Aorta (tissue), 5 donors: ENCODE measurements at regions not wholly inside any gene's neighbourhood (a gene's known extent, or its start where the extent isn't known, plus 50 kb on each side); places are given as distances from the start of the nearest gene placed in this dataset.

ENCODE experiments used
- ATAC-seq: fragments of 200-7000 bp; cut with Tn5 transposase; one replicate; pipeline ENCODE4 v1.9.1; 2022; ENCODE audit warnings: moderate library complexity; ENCODE audit not compliant: low FRiP score
- DNase-seq, 2 donors: peaks; one replicate each; pipeline ENCODE4 v3.0.0-alpha.2; 2020
- H3K27ac ChIP-seq, 2 donors: one replicate each; pipeline ENCODE4 v1.5.1; 2013; ENCODE audit warnings: low read length in 2 of 2, mild to moderate bottlenecking in 2 of 2, moderate library complexity in 2 of 2, control low read depth in 1 of 2, inconsistent platforms in 1 of 2, low read depth in 1 of 2
- H3K27me3 ChIP-seq, 2 donors: one replicate each; pipeline ENCODE4 v1.6.1; 2013; ENCODE audit warnings: control low read depth in 1 of 2, low read length in 1 of 2, mild to moderate bottlenecking in 1 of 2, moderate library complexity in 1 of 2; ENCODE audit not compliant: insufficient read depth in 2 of 2, control insufficient read depth in 1 of 2
- H3K36me3 ChIP-seq, 2 donors: one replicate each; pipeline ENCODE4 v1.6.1; 2013; ENCODE audit warnings: control low read depth in 1 of 2, low read length in 1 of 2, mild to moderate bottlenecking in 1 of 2; ENCODE audit not compliant: insufficient read depth in 2 of 2, control insufficient read depth in 1 of 2
- H3K4me1 ChIP-seq, 2 donors: one replicate each; pipeline ENCODE4 v1.6.1; 2013; ENCODE audit warnings: low read length in 2 of 2, control low read depth in 1 of 2, mild to moderate bottlenecking in 1 of 2, moderate library complexity in 1 of 2; ENCODE audit not compliant: insufficient read depth in 2 of 2, control insufficient read depth in 1 of 2
- H3K4me3 ChIP-seq, 2 donors: one replicate each; pipeline ENCODE4 v1.5.1; 2013; ENCODE audit warnings: low read length in 2 of 2, control low read depth in 1 of 2, mild to moderate bottlenecking in 1 of 2
- H3K9me3 ChIP-seq: one replicate; pipeline ENCODE4 v1.6.1; 2013; ENCODE audit warnings: mild to moderate bottlenecking, low read length; ENCODE audit not compliant: control insufficient read depth
- WGBS, 2 donors: extraction: QIAGEN DNeasy Blood & Tissue Kit; methylation state at CpG; one replicate each; pipeline ENCODE4 v1.1.7; 2013; 5-methylcytosine and 5-hydroxymethylcytosine counted together
- intact Hi-C, 2 donors: fragments of 100-400 bp; cut with DNase I; formaldehyde crosslinking; loops; one replicate each; pipeline versions ENCODE4 v1.14.2 to v1.15.0; 2022
- donor health status: healthy with polysubstance abuse.
- donor health status: Bipolar disorder and iron deficiency.
- donor health status: DM: no; HTN: no; CAD: no.
- donor health status: DM: no; HTN: no; CAD: no.
- donor health status: DM: yes; HTN: yes; CAD: no.

GRCh38 chr4:37023996-37024395 is 220.5 kb upstream of the NWD2 start:
- no peak for DNase-seq
- Histone ChIP-seq H3K4me1 (no peaks in the 10 kb centered on the region), H3K4me3 (no peak overlapping the region), H3K9me3 (no peaks in the 10 kb centered on the region), H3K27ac (no peak overlapping the region), H3K27me3 (no peaks in the 10 kb centered on the region), H3K36me3 (no peaks in the 10 kb centered on the region)
- ATAC-seq, result no peak
- intact Hi-C loops, result no loop called here

GRCh38 chr4:37040816-37041215 is 203.7 kb upstream of the NWD2 start:
- WGBS, 2 donors, result 66 to 83% methylated on average over 3 of the region's 3 CpGs
- no peaks in the 10 kb centered on the region for H3K4me1 ChIP-seq
- intact Hi-C loops, result no loop called here
- no peak for ATAC-seq
- no peaks in the 10 kb centered on the region for H3K36me3 ChIP-seq
- DNase-seq, result no peak
- no peak overlapping the region for H3K4me3 ChIP-seq
- H3K27me3 ChIP-seq, result no peaks in the 10 kb centered on the region
- H3K27ac ChIP-seq, result no peak overlapping the region
- H3K9me3 ChIP-seq, result no peaks in the 10 kb centered on the region

GRCh38 chr4:37043342-37043741 is 201.2 kb upstream of the NWD2 start:
- H3K9me3 ChIP-seq, result no peaks in the 10 kb centered on the region
- H3K36me3 ChIP-seq, result no peaks in the 10 kb centered on the region
- DNase-seq (no peak), ATAC-seq (no peak)
- H3K27ac ChIP-seq, result no peak overlapping the region
- H3K27me3 ChIP-seq, result no peaks in the 10 kb centered on the region
- H3K4me1 ChIP-seq, result no peaks in the 10 kb centered on the region
- 88 to 93% methylated on average over 2 of the region's 2 CpGs for WGBS, 2 donors
- intact Hi-C loops, result no loop called here
- no peak overlapping the region for H3K4me3 ChIP-seq

- no peak for ATAC-seq
- H3K27ac ChIP-seq, result no peak overlapping the region
- 77 to 84% methylated on average over 1 of the region's 1 CpG for WGBS, 2 donors
- no peaks in the 10 kb centered on the region for H3K4me1 ChIP-seq
- H3K36me3 ChIP-seq, result no peaks in the 10 kb centered on the region
- no peak overlapping the region for H3K4me3 ChIP-seq
- no peaks in the 10 kb centered on the region for H3K27me3 ChIP-seq
- intact Hi-C loops, result no loop called here
- no peaks in the 10 kb centered on the region for H3K9me3 ChIP-seq
- no peak for DNase-seq
These were observed 193.4 kb upstream of the NWD2 start for GRCh38 chr4:37051111-37051510.

- no peaks in the 10 kb centered on the region for H3K27me3 ChIP-seq
- no peaks in the 10 kb centered on the region for H3K9me3 ChIP-seq
- H3K27ac ChIP-seq, result no peak overlapping the region
- intact Hi-C loops, result no loop called here
- ATAC-seq, result no peak
- no peaks in the 10 kb centered on the region for H3K4me1 ChIP-seq
- no peak for DNase-seq
- H3K36me3 ChIP-seq, result no peaks in the 10 kb centered on the region
- 9% methylated on average over 2 of the region's 2 CpGs for WGBS, 2 donors
- no peak overlapping the region for H3K4me3 ChIP-seq
These were observed 192.7 kb upstream of the NWD2 start for GRCh38 chr4:37051866-37052265.

- ATAC-seq (no peak), DNase-seq (no peak)
- H3K27ac ChIP-seq, result no peak overlapping the region
- intact Hi-C loops, result no loop called here
- H3K4me3 ChIP-seq, result no peak overlapping the region
- H3K36me3 ChIP-seq, result no peaks in the 10 kb centered on the region
- H3K27me3 ChIP-seq, result no peaks in the 10 kb centered on the region
- H3K9me3 ChIP-seq, result no peaks in the 10 kb centered on the region
- H3K4me1 ChIP-seq, result no peaks in the 10 kb centered on the region
- WGBS, 2 donors, result 26% methylated on average over 4 of the region's 4 CpGs
These were observed 189.9 kb upstream of the NWD2 start for GRCh38 chr4:37054531-37055077.

GRCh38 chr4:37058826-37059225 is 185.7 kb upstream of the NWD2 start:
- 65 to 78% methylated on average over 4 of the region's 4 CpGs for WGBS, 2 donors
- Histone ChIP-seq H3K27ac (no peak overlapping the region), H3K27me3 (no peaks in the 10 kb centered on the region), H3K36me3 (no peaks in the 10 kb centered on the region), H3K4me1 (no peaks in the 10 kb centered on the region), H3K4me3 (no peak overlapping the region), H3K9me3 (no peaks in the 10 kb centered on the region)
- no peak for DNase-seq
- no peak for ATAC-seq
- intact Hi-C loops, result no loop called here

- ATAC-seq, result no peak
- 50 to 54% methylated on average over 2 of the region's 2 CpGs for WGBS, 2 donors
- H3K36me3 ChIP-seq, result no peaks in the 10 kb centered on the region
These were observed 178.4 kb upstream of the NWD2 start for GRCh38 chr4:37066159-37066558.

GRCh38 chr4:37068580-37068979 is 176.0 kb upstream of the NWD2 start:
- H3K4me1 ChIP-seq, result no peaks in the 10 kb centered on the region
- H3K27me3 ChIP-seq, result no peaks in the 10 kb centered on the region
- DNase-seq (no peak), ATAC-seq (no peak)
- no peak overlapping the region for H3K27ac ChIP-seq
- H3K4me3 ChIP-seq, result no peak overlapping the region
- intact Hi-C loops, result no loop called here
- no peaks in the 10 kb centered on the region for H3K36me3 ChIP-seq
- WGBS, 2 donors, result 28 to 38% methylated on average over 5 of the region's 5 CpGs
- peaks cover 6% of the 10 kb centered on the region for H3K9me3 ChIP-seq

More at GRCh38 chr4:37066159-37066558, 178.4 kb upstream of the NWD2 start:
- H3K4me3 ChIP-seq, result no peak overlapping the region
- H3K9me3 ChIP-seq, result peaks cover 3% of the 10 kb centered on the region
- intact Hi-C loops, result no loop called here
- no peaks in the 10 kb centered on the region for H3K27me3 ChIP-seq
- no peak overlapping the region for H3K27ac ChIP-seq
- H3K4me1 ChIP-seq, result no peaks in the 10 kb centered on the region
- no peak for DNase-seq
